ENCODE measurements at regions not wholly inside any gene's neighbourhood (a gene's known extent, or its start where the extent isn't known, plus 50 kb on each side); places are given as distances from the start of the nearest gene placed in this dataset.

DNA sequence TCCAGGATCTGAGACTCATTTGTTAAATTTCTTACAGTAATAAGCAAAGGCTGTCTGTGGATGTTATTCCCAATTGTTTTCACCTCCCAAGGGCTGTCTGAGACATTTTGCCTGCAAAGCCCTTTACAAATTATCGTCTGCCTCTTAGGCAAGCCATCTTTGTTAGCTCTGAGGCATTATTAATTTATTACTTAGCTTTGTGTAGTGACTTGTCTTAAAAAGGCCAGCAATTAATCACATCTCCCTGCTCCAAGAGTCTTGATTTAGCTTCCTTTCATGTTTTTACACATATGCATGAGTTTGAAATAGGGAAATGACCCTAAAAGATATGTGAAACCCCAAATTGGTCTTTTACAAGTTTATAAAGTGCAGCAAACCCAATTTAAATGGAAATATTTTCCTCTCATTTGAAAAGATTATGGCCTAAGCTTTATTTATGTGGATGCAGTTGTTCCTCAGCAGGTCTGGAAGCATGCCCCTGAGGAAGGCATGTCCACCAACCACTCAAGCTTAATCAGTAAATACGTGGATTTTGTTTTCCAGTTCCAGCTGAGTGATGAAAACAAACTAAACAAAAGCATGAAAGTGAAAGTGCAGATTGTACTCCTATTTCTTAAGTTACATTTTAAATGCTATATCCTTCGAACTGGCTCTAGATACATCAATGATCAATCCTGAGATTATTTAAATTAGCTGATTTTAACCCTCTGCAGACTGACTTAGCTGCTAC lies 173.6 kb upstream of the LNX1 start:
- no peak for DNase-seq

DNA sequence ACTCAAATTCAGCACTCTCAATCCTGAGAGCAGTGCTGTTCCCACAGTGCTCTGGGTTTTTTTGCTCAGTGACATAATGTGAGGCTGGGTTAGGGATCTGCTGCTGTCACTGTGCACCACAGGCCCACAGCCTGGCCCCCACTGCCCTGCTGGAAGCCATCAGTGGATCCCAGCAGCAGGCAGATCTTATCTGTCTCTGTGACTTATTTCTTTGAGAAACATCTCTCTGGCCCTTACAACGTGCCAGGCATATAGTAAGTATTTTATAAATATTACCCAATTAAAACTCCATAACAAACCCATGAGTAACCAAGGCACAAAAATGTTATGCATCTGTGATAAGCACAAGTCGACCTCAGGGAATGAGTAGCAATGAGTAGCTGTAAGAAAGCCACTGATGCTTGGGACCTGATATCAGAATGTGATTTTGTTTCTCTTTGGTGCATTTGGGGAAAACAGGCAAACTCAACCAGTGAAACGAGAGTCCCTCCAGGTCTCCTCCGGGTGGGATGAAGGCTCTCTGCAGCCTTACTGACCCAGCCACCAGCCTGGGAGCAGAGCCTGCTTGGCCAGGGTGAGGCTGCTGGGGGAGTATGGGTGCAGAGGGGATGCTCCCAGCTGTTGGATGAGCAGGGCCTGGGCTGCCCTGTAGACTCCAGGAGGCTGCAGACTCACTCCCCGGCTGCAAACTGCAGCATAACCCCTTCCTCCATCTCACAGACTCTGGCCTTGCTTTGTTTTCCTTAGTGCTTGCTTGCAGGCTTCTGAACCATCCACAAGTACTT lies 172.7 kb upstream of the LNX1 start:
- DNase-seq, result no peak

- no peak for DNase-seq
These were observed 164.4 kb upstream of the LNX1 start for GRCh38 chr4:53755656-53756055.

- DNase-seq, result no peak
These were observed 160.8 kb upstream of the LNX1 start for GRCh38 chr4:53752124-53752523.

DNA sequence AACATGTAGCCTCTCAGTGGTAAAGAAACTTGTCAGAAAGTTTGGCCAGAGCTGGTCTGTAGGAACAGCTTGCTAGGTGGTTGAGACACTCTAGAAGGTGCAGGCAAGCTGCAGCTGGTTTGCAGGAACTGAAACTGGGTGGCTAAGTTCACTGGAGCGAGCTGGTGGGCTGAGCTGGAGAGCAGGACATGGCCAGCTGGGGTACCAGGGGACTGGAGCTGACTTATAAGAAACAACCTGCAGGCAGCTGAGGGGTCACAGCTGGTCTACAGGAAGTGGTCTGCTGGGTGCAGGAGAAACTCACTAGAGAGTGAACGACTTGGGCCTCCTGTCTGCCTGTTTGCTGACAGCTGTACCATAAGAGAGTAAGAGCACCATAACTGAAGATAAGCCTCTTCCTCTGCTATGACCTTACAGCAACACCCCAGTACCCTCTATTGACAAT lies 157.1 kb upstream of the LNX1 start:
- DNase-seq, result no peak

GRCh38 chr4:53747401-53747800 lies 156.1 kb upstream of the LNX1 start:
- no peak for DNase-seq

GRCh38 chr4:53744446-53745160 lies 153.3 kb upstream of the LNX1 start:
- no peak for DNase-seq

- no peak for DNase-seq
These were observed 143.5 kb upstream of the LNX1 start for GRCh38 chr4:53734584-53735353.

DNA sequence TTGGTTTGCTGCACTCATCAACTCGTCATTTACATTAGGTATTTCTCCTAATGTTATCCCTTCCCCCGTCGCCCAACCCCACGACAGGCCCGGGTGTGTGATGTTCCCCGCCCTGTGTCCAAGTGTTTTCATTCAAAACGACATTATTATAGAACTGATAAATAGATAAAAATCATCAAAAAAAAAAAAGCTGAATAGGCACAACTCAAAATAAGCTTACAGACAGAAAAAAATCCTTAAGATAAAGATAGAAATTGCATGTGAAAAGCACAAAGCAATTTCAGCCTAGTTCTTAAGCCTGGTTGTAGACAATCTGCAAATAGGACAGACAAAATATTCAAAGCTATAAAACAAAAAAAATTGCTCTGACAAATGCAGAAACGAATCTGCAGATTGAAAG lies 142.9 kb upstream of the LNX1 start:
- no peak for DNase-seq

DNA sequence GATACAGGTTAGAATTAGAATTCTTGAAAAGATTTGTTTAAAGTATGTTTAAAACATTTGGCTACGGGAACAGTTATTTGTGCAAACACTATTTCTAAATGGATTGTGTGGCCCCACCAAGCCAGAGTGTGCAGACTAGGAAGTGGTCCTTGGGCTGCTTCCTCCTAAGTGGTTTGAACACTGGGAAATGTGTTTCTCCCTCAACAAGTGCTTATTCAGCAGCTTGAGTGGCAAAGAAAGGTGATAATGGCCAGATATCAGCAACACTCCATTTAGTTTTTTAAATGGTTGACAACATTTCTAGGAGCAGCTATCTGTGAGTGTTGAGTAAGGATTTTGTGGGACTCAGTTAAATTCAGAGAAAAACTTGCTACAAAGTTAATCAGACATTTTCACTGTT lies 141.4 kb upstream of the LNX1 start:
- no peak for DNase-seq

DNA sequence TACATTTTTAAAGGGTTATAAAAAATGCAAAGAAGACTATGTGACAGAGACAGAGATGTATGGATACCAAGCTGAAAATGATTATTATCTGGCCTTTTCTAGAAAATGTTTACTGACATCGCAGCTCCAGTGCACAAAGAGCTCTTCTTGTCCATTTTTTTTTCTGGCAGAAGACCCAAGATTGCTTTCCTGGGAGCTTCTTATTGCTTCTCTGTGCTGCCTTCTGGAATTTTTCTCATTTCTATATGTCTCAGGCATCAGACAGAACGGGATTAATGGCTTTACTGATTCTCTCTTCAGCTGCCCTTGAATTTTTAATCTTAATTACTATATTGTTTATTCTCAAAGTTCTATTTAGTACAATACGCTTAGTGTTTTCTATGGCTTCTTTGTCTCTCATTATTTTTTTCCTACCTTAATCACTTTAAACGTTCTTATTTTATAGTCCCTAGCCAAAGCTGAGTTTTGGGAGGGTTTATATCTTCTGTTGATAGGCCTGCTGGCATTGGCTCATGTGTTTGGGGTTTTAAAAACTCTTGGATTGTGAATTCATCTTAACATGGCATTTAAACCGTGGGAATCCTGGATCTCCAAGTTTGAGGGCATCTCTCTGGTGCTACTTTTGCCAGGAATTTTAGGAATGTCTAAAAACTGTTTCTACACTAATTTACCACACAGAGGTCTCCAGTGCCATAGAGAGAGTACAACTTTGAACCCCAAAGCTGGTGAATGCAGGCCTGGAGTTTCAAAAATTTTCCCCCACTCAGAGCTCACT lies 138.9 kb upstream of the LNX1 start:
- no peak for DNase-seq

DNA sequence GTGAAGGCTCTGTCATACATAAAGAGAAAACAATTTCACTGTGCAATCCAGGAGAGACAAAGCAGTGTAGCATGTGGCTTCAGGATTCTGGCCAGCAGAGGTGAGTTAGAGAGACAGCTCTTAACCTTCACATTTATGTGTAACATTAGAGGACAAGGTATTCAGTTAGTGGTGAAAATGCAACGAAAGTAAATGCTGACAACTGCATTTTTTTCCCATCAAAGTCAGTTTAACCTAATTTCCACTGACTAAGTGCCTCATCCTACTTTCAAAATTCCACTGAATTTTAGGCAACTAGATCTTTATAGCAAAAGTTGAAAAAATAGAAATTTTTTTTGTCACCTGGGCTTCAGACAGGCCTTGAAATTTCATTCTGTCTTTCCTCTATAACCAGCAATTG lies 130.8 kb upstream of the LNX1 start:
- DNase-seq, result no peak

DNA sequence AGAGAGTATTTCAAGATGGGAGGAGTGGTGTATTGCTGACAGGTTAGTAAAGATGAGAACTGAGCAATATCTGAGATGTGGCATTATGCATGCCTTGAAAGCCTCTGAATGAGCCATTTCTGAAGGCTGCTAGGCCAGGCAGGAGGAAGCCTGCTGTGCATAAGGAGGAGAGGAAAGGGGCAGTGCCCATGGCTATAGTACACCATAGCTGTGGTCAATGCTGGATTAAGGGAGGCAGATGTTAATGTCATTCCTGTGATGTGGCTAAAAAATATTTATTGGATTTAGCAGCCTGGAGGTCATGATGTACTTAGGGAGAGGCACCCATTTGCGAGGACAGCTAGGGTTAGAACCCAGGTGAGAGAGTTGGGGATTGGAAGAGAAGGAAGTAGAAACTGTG lies 130.0 kb upstream of the LNX1 start:
- no peak for DNase-seq

DNA sequence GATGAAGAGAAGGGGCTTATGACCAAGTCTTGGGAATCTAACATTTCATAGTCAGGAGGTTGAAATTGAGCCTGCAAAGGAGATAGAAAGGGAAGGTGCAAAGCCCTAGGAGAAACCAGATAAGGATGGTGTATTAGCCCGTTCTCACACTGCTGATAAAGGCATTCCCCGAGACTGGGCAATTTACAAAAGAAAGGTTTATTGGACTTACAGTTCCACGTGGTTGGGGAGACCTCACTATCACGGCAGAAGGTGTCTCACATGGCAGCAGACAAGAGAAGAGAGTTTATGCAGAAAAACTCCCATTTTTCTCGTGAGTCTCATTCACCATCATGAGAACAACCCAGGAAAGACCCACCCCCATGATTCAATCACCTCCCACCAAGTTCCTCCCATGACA lies 129.5 kb upstream of the LNX1 start:
- DNase-seq, result no peak

- no peak for DNase-seq
These were observed 125.8 kb upstream of the LNX1 start for GRCh38 chr4:53717064-53717549.

- DNase-seq, result no peak
These were observed 125.3 kb upstream of the LNX1 start for GRCh38 chr4:53716471-53717063.

GRCh38 chr4:53716011-53716410 lies 124.7 kb upstream of the LNX1 start:
- DNase-seq, result no peak

DNA sequence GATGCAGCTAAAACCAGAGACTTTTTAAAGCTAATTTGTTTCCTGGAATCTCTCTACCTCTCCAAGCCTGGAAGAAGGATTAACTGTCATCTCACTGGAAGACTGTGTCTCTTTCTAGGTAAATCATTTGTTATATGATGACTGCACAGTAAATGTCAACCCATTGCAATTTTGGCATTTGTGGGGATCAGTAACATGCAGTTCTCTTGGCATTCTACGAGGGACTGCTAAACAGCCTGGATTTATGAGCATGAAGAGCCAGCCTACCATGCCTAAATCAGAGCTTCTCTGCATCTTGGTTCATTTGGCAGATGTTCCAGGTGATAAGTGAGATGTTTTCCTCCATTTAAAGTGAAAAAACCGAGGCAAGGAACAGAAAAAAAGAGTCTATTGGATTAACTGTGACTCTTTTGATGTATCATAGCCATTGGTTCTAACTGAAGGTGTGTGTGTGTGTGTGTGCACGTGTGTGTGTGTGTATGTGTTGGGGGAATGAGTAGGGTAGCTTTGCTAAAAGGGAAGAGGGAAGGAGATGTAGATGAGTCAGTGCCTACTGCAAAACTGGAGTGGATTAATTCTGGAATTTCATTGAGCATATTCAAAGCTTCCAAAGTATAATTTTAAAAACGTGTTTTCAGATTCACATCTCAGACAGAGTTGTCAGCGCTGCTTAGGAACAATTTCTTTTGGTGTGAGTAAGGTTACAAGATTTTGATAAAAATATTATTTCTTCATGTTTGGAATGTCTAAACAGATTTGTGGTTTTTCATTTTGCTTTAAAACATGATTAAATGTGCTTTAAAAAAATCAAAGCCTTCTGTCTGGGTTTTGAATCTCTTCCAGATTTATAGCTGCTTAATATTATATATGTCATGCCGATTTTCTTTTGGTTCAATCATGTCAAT lies 123.2 kb upstream of the LNX1 start:
- no peak for DNase-seq

DNA sequence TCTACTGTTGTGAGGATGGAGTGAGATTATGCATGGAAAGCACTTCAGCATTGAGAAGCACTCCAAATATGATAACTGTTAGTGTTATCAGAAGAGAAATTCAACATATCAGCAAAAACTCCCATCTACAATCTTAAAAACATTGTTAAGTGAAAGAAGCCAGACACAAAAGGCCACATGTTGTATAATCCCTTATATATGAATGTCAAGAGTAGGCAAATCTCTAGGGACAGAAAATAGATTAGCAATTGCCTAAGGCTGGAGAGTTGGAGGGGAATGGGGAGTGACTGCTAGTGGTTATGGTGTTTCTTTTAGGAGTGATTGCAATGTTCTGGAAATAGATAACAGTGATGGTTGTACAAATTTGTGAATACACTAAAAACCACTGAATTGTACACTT lies 122.5 kb upstream of the LNX1 start:
- DNase-seq, result no peak

DNA sequence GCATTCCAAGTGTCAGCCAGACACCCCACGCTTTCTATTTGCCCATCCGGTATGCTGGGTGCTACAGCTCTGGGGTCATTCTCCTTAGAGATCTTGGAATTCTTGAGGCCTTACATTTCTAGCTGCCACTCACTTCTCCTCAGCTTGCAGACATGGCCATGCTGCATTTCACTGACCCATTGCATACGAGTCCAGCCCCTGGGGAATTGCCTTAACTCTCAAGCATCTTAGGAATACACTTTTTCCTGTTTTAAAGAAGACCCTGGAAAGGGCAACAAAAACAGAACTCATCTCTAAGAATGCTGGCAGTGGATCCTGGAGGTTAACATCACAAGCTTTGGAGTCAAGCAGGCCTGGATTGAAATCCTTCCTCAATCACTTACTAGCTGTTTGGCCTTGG lies 122.0 kb upstream of the LNX1 start:
- DNase-seq, result no peak
